GM18498 (cell line): ENCODE measurements at regions not wholly inside any gene's neighbourhood (a gene's known extent, or its start where the extent isn't known, plus 50 kb on each side); places are given as distances from the start of the nearest gene placed in this dataset.

Experiments
- ATAC-seq: cut with Tn5 transposase; IDR thresholded peaks from one replicate; pipeline ENCODE4 v1.9.1; 2021; ENCODE audit warnings: mild to moderate bottlenecking, moderate library complexity; ENCODE audit not compliant: unreplicated experiment

GRCh38 chr5:154107010-154107409 lies 68.2 kb downstream of the MFAP3 start:
- ATAC-seq: no peak

GRCh38 chr5:154107756-154108155 lies 69.0 kb downstream of the MFAP3 start:
- ATAC-seq: no peak

- no peak for ATAC-seq
These were observed 70.8 kb downstream of the MFAP3 start for GRCh38 chr5:154109416-154110106.

GRCh38 chr5:154110107-154110453 lies 71.3 kb downstream of the MFAP3 start:
- ATAC-seq: no peak

GRCh38 chr5:154110716-154111115 lies 71.9 kb downstream of the MFAP3 start:
- no peak for ATAC-seq

- no peak for ATAC-seq
These were observed 72.4 kb downstream of the MFAP3 start for GRCh38 chr5:154111214-154111613.

- peak; percentile 56 for ATAC-seq
These were observed 73.5 kb downstream of the MFAP3 start for GRCh38 chr5:154112255-154112654.

GRCh38 chr5:154115291-154115690 lies 75.2 kb upstream of the GALNT10 start:
- ATAC-seq: no peak

- no peak for ATAC-seq
These were observed 73.5 kb upstream of the GALNT10 start for GRCh38 chr5:154117050-154117449.

- ATAC-seq: no peak
These were observed 72.6 kb upstream of the GALNT10 start for GRCh38 chr5:154117930-154118329.

GRCh38 chr5:154118385-154118784 lies 72.1 kb upstream of the GALNT10 start:
- ATAC-seq: no peak

- ATAC-seq: no peak
These were observed 71.6 kb upstream of the GALNT10 start for GRCh38 chr5:154118893-154119336.

- no peak for ATAC-seq
These were observed 61.5 kb upstream of the GALNT10 start for GRCh38 chr5:154129013-154129412.

- no peak for ATAC-seq
These were observed 60.6 kb upstream of the GALNT10 start for GRCh38 chr5:154129921-154130320.

GRCh38 chr5:154131817-154132216 lies 58.7 kb upstream of the GALNT10 start:
- no peak for ATAC-seq

- no peak for ATAC-seq
These were observed 57.7 kb upstream of the GALNT10 start for GRCh38 chr5:154132718-154133307.

GRCh38 chr5:154133591-154133990 lies 56.9 kb upstream of the GALNT10 start:
- no peak for ATAC-seq

- no peak for ATAC-seq
These were observed 56.0 kb upstream of the GALNT10 start for GRCh38 chr5:154134499-154134898.

- no peak for ATAC-seq
These were observed 55.3 kb upstream of the GALNT10 start for GRCh38 chr5:154135125-154135817.

- no peak for ATAC-seq
These were observed 54.4 kb upstream of the GALNT10 start for GRCh38 chr5:154136141-154136540.

- no peak for ATAC-seq
These were observed 51.8 kb upstream of the GALNT10 start for GRCh38 chr5:154138701-154139100.

GRCh38 chr5:154140381-154140780 lies 50.2 kb upstream of the GALNT10 start:
- no peak for ATAC-seq
